Naive thymus-derived CD4-positive, alpha-beta T cell (primary cell): ENCODE measurements at regions not wholly inside any gene's neighbourhood (a gene's known extent, or its start where the extent isn't known, plus 50 kb on each side); places are given as distances from the start of the nearest gene placed in this dataset.
"Not testable (repeated sequence)": the region's sequence is repeated elsewhere in the genome, so short reads cannot be mapped to it uniquely, and the experiment has no call there.

ENCODE experiments used
- ATAC-seq: fragments of 150-1000 bp; cut with Tn5 transposase; 2 replicates; pipeline ENCODE4 v1.10.0; 2021; ENCODE audit warnings: mild to moderate bottlenecking, moderate library complexity
- CTCF ChIA-PET: fragments of 350-600 bp; sonication (Branson Sonifier 250); formaldehyde crosslinking; loops from one replicate; lab custom pipeline; 2021; ENCODE audit warnings: antibody characterized with exemption; lab: Charles Lee
- POLR2A ChIA-PET: fragments of 350-600 bp; sonication (Branson Sonifier 250); formaldehyde crosslinking; loops from one replicate; lab custom pipeline; 2021; ENCODE audit warnings: antibody characterized with exemption, inconsistent platforms; lab: Charles Lee
- DNase-seq, 9 donors: peaks; one replicate each; pipeline versions ENCODE4 v3.0.0 to v3.0.0-alpha.2; 2020 to 2022; ENCODE audit warnings: mixed read lengths in 1 of 9
- H3K27ac ChIP-seq: one replicate; pipeline ENCODE4 v1.7.0; 2013; ENCODE audit warnings: mild to moderate bottlenecking, low read depth, low read length, moderate library complexity
- H3K27me3 ChIP-seq, 2 donors: one replicate each; pipeline ENCODE4 v1.7.0; 2013; ENCODE audit warnings: low read length in 2 of 2, mild to moderate bottlenecking in 2 of 2, moderate library complexity in 2 of 2; ENCODE audit not compliant: control insufficient read depth in 2 of 2, insufficient read depth in 2 of 2
- H3K36me3 ChIP-seq, 3 experiments: 1 replicate in 2 of 3; 2 replicates in 1 of 3; pipeline ENCODE4 v1.7.0; 2013; ENCODE audit warnings: low read length in 3 of 3, mild to moderate bottlenecking in 3 of 3, moderate library complexity in 1 of 3; ENCODE audit not compliant: insufficient read depth in 3 of 3, control insufficient read depth in 2 of 3
- H3K4me1 ChIP-seq, 2 donors: one replicate each; pipeline ENCODE4 v1.7.0; 2013; ENCODE audit warnings: low read length in 2 of 2, mild to moderate bottlenecking in 2 of 2, moderate library complexity in 1 of 2; ENCODE audit not compliant: control insufficient read depth in 2 of 2, insufficient read depth in 2 of 2
- H3K4me3 ChIP-seq: 2 replicates; pipeline ENCODE4 v1.7.0; 2013; ENCODE audit warnings: mild to moderate bottlenecking, low read length
- H3K9me3 ChIP-seq, 3 experiments: 1 replicate in 2 of 3; 2 replicates in 1 of 3; pipeline ENCODE4 v1.7.0; 2013; ENCODE audit warnings: low read length in 3 of 3; ENCODE audit not compliant: control insufficient read depth in 2 of 3
- H3K27ac Mint-ChIP-seq, 9 donors: one replicate each; pipeline ENCODE4 v1.8.0; 2020 to 2022; ENCODE audit warnings: mixed read lengths in 9 of 9, mild to moderate bottlenecking in 8 of 9, moderate library complexity in 5 of 9, inconsistent platforms in 2 of 9
- H3K27me3 Mint-ChIP-seq, 5 donors: one replicate each; pipeline ENCODE4 v1.8.0; 2021 to 2022; ENCODE audit warnings: mixed read lengths in 5 of 5, mild to moderate bottlenecking in 1 of 5
- H3K36me3 Mint-ChIP-seq, 5 donors: one replicate each; pipeline ENCODE4 v1.8.0; 2020 to 2022; ENCODE audit warnings: mixed read lengths in 5 of 5, mild to moderate bottlenecking in 3 of 5, inconsistent platforms in 1 of 5
- H3K4me1 Mint-ChIP-seq, 7 donors: one replicate each; pipeline ENCODE4 v1.8.0; 2020 to 2022; ENCODE audit warnings: mixed read lengths in 7 of 7, mild to moderate bottlenecking in 3 of 7, inconsistent platforms in 1 of 7
- H3K4me3 Mint-ChIP-seq, 10 donors: one replicate each; pipeline ENCODE4 v1.8.0; 2020 to 2022; ENCODE audit warnings: mild to moderate bottlenecking in 10 of 10, mixed read lengths in 10 of 10, moderate library complexity in 6 of 10, inconsistent platforms in 2 of 10
- H3K9me3 Mint-ChIP-seq, 11 donors: one replicate each; pipeline ENCODE4 v1.8.0; 2020 to 2022; ENCODE audit warnings: mixed read lengths in 11 of 11, mild to moderate bottlenecking in 4 of 11, inconsistent platforms in 1 of 11, moderate library complexity in 1 of 11
- intact Hi-C, 2 donors: fragments of 100-400 bp; cut with micrococcal nuclease; formaldehyde crosslinking; loops; one replicate each; pipeline ENCODE4 v1.15.1; 2023

DNA sequence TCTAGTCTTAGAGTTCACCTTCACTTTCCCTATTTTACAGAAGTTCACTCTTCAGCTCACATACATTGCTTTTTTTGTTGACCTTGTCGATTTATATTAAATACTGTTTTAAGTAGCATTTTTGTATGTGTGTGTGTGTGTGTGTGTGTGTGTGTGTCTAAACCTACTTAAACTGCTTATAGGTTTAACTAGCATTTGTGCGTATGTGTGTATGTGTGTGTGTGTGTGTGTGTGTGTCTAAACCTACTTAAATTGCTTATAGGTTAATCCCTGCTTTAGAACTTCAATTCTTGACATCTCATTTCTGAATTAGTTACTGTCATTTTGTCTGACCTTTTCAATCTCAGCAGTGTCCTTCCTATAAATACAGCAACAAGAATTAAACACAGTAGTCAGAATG lies 254.8 kb upstream of the EPHA3 start:
- no peak overlapping the region for H3K4me3 Mint-ChIP-seq
- Histone ChIP-seq H3K27ac (no peak overlapping the region), H3K36me3 (no peaks in the 10 kb centered on the region), H3K4me1 (no peaks in the 10 kb centered on the region), H3K9me3 (no peaks in the 10 kb centered on the region), H3K27me3 (no peaks in the 10 kb centered on the region), H3K4me3 (no peak overlapping the region)
- no peaks in the 10 kb centered on the region for H3K36me3 Mint-ChIP-seq
- POLR2A ChIA-PET: no interaction called here
- CTCF ChIA-PET: no interaction called here
- H3K27me3 Mint-ChIP-seq: no peaks in the 10 kb centered on the region
- no peak for ATAC-seq
- H3K9me3 Mint-ChIP-seq: peaks cover 0 to 20% (median 2%) of the 10 kb centered on the region in 11 donors
- DNase-seq: no peak
- no peak overlapping the region for H3K27ac Mint-ChIP-seq
- intact Hi-C loops: no loop called here
- H3K4me1 Mint-ChIP-seq: no peaks in the 10 kb centered on the region

DNA sequence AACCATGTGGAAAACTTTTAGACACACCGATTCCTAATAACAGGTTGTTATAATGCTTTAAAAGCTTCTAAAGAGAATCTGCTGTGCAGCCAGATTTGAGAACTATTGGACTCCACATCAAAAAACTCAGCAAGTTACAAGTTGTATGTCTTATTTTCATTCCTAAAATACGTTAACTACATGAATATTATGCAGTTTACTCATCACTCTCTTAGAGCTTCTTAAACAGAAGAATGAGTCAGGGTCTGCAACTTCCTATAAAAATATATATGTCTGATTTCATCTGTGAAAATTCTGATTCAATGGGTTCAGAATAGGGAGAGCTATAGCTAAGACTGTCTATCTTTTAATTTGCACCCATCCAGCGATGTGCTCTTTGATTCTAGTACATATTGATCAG lies 244.2 kb upstream of the EPHA3 start:
- H3K27ac Mint-ChIP-seq: no peak overlapping the region
- H3K27me3 Mint-ChIP-seq: no peaks in the 10 kb centered on the region
- peaks cover 0 to 20% (median 2%) of the 10 kb centered on the region in 11 donors for H3K9me3 Mint-ChIP-seq
- no peak overlapping the region for H3K27ac ChIP-seq
- no peaks in the 10 kb centered on the region for H3K36me3 ChIP-seq
- no peaks in the 10 kb centered on the region for H3K4me1 ChIP-seq
- ChIA-PET POLR2A (no interaction called here), CTCF (no interaction called here)
- H3K4me1 Mint-ChIP-seq: no peaks in the 10 kb centered on the region
- no peaks in the 10 kb centered on the region for H3K9me3 ChIP-seq
- H3K36me3 Mint-ChIP-seq: no peaks in the 10 kb centered on the region
- no peak overlapping the region for H3K4me3 ChIP-seq
- no peak for ATAC-seq
- H3K27me3 ChIP-seq: no peaks in the 10 kb centered on the region
- H3K4me3 Mint-ChIP-seq: no peak overlapping the region
- intact Hi-C loops: no loop called here
- no peak for DNase-seq

DNA sequence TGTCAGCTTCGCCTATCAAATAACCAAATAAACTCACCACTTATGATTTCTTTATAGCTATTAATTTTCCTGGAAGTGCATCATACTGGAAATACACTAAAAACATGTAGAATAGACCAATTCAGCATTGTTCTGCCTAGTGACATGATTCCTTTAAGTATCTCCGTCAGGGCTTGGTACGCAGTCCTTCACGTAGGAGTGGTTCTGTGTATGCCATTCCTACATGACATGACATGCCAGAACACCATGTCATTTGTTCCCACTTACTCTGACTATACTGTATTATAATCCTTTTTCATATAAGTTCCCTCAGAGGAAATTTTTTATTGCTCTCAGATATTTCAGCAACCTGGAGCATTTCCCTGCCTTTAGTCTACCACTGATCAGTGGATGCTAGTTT lies 230.7 kb upstream of the EPHA3 start:
- Mint-ChIP-seq H3K4me3 (no peak overlapping the region), H3K27me3 (no peaks in the 10 kb centered on the region), H3K4me1 (no peaks in the 10 kb centered on the region), H3K27ac (no peak overlapping the region), H3K9me3 (peaks cover 0 to 7% (median 2%) of the 10 kb centered on the region in 11 donors), H3K36me3 (no peaks in the 10 kb centered on the region)
- ATAC-seq: no peak
- DNase-seq: no peak
- ChIA-PET CTCF (interaction anchor here (0.7 kb wide), 1 partner anchor 1120 kb away, joined by 3 read pairs; no protein-coding TSS in a partner anchor), POLR2A (no interaction called here)
- Histone ChIP-seq H3K36me3 (no peaks in the 10 kb centered on the region), H3K4me1 (no peaks in the 10 kb centered on the region), H3K9me3 (no peaks in the 10 kb centered on the region), H3K27me3 (no peaks in the 10 kb centered on the region), H3K27ac (no peak overlapping the region), H3K4me3 (no peak overlapping the region)
- intact Hi-C loops: no loop called here

DNA sequence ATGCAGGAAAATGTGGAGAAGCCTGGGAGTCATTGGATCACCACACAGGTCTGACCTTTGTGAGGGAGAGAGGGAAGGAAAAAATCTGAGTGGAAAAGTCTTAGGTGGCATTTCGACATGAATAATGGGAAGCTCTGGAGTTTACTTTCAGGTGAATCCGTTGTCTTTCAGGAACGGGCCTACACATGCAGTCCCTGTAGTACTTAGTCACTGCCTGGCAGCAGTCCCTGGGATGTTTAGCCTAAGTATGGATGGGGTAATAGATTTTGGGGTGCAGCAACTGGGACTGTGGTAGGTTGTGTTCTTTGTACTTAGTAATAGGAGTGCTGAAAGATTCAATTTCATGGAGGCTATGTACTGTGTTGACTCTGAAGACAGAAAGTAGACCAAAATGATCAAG lies 227.5 kb upstream of the EPHA3 start:
- Mint-ChIP-seq H3K36me3 (no peaks in the 10 kb centered on the region), H3K4me3 (no peak overlapping the region), H3K27ac (no peak overlapping the region), H3K4me1 (no peaks in the 10 kb centered on the region), H3K9me3 (peaks cover 0 to 14% (median 4%) of the 10 kb centered on the region in 11 donors), H3K27me3 (no peaks in the 10 kb centered on the region)
- Histone ChIP-seq H3K27ac (no peak overlapping the region), H3K4me1 (no peaks in the 10 kb centered on the region), H3K4me3 (no peak overlapping the region), H3K9me3 (no peaks in the 10 kb centered on the region), H3K27me3 (no peaks in the 10 kb centered on the region), H3K36me3 (no peaks in the 10 kb centered on the region)
- ATAC-seq: no peak
- DNase-seq: no peak
- ChIA-PET CTCF (no interaction called here), POLR2A (no interaction called here)
- intact Hi-C loops: no loop called here

DNA sequence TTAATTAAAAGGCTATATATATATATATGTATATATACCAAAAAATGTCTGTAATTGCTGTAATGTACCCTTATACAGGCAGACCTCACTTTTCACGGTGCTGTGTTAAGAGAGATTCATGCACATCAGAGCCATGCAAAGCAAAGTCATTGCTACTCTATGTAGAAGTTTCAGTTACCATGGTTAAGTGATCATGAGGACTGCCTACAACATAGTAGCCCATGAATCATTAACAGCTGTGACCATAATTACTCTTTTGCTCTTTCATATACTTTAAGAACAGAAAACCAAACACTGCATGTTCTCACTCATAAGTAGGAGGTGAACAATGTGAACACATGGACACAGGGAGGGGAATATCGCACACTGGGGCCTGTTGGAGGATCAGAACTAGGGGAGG lies 225.3 kb upstream of the EPHA3 start:
- CTCF ChIA-PET: no interaction called here
- H3K27me3 Mint-ChIP-seq: no peaks in the 10 kb centered on the region

DNA sequence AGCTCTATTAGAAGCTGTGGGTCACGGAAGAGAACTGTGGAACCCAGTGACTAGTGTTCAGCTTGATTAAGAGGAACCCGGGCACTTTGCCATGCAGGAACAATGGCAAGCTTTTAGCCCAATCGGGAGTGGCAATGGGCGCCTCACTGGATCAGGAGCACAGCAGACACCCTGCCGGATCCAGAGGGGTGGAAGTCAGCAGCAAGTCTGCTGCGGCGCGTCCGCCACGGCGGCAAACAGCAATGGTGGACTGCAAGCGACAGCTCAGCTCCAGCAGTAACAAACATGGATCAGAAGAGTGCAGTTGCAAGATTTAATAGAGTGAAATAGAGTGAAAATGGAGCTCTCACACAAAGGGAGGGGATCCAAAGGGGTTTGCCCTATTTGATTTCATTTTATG lies 220.8 kb upstream of the EPHA3 start:
- ATAC-seq, POLR2A ChIA-PET, CTCF ChIA-PET, H3K4me3 ChIP-seq, H3K4me1 ChIP-seq, H3K36me3 ChIP-seq, H3K36me3 Mint-ChIP-seq, H3K27me3 ChIP-seq, H3K27me3 Mint-ChIP-seq, DNase-seq, H3K27ac Mint-ChIP-seq, H3K4me1 Mint-ChIP-seq, H3K4me3 Mint-ChIP-seq, intact Hi-C loops, H3K27ac ChIP-seq, H3K9me3 ChIP-seq: not testable (repeated sequence)
- peaks cover 2 to 29% (median 9%) of the 10 kb centered on the region in 11 donors for H3K9me3 Mint-ChIP-seq

More for the DNA sequence above, 225.3 kb upstream of the EPHA3 start:
- H3K27ac Mint-ChIP-seq: no peak overlapping the region
- no peaks in the 10 kb centered on the region for H3K4me1 Mint-ChIP-seq
- no peaks in the 10 kb centered on the region for H3K36me3 Mint-ChIP-seq
- H3K4me3 Mint-ChIP-seq: no peak overlapping the region
- H3K9me3 Mint-ChIP-seq: peaks cover 0 to 16% (median 4%) of the 10 kb centered on the region in 11 donors
- intact Hi-C loops: no loop called here
- no peaks in the 10 kb centered on the region for H3K4me1 ChIP-seq
- POLR2A ChIA-PET: no interaction called here
- H3K36me3 ChIP-seq: no peaks in the 10 kb centered on the region
- H3K27me3 ChIP-seq: no peaks in the 10 kb centered on the region
- no peak overlapping the region for H3K4me3 ChIP-seq
- no peak overlapping the region for H3K27ac ChIP-seq
- ATAC-seq (no peak), DNase-seq (no peak)
- H3K9me3 ChIP-seq: no peaks in the 10 kb centered on the region

DNA sequence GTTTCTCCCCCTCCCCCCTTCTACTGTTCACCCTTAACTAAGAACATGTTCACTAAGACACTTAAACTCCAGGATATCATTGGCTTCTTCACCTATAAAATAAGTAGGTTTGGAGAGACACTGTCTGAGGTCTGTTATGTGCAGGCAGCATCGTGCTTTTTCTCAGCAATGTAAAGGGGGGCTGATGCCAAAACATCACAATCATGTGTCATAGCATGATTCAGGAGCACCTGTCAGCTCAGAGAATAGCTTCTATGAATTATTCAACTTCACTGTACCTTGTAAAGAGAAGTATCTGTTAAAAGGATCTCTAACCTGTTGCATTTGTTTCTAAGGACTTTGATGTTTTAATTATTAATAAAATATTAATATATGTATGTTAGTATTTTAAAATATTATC lies 211.4 kb upstream of the EPHA3 start:
- CTCF ChIA-PET: no interaction called here

More for the DNA sequence above, 211.4 kb upstream of the EPHA3 start:
- peaks cover 0 to 18% (median 3%) of the 10 kb centered on the region in 11 donors for H3K9me3 Mint-ChIP-seq
- no peaks in the 10 kb centered on the region for H3K27me3 Mint-ChIP-seq
- no peaks in the 10 kb centered on the region for H3K36me3 Mint-ChIP-seq
- no peaks in the 10 kb centered on the region for H3K9me3 ChIP-seq
- H3K4me1 Mint-ChIP-seq: no peaks in the 10 kb centered on the region
- no peak overlapping the region for H3K27ac Mint-ChIP-seq
- intact Hi-C loops: no loop called here
- ATAC-seq (no peak), DNase-seq (no peak)
- H3K4me1 ChIP-seq: no peaks in the 10 kb centered on the region
- H3K4me3 Mint-ChIP-seq: no peak overlapping the region
- H3K4me3 ChIP-seq: no peak overlapping the region
- no peaks in the 10 kb centered on the region for H3K36me3 ChIP-seq
- no peaks in the 10 kb centered on the region for H3K27me3 ChIP-seq
- H3K27ac ChIP-seq: no peak overlapping the region
- POLR2A ChIA-PET: no interaction called here
